ENCODE measurements at regions not wholly inside any gene's neighbourhood (a gene's known extent, or its start where the extent isn't known, plus 50 kb on each side); places are given as distances from the start of the nearest gene placed in this dataset.

GRCh38 chr5:2896371-2897275 lies 145.1 kb upstream of the IRX2 start:
- no peak for TF ChIP-seq CHD2 (IDR thresholded peaks at IDR 0.05; ENCODE audit: low read length, partially characterized antibody)
- TF ChIP-seq EP300 (IDR thresholded peaks at IDR 0.05; ENCODE audit: borderline replicate concordance in 1 of 2, low read depth in 1 of 2, low read length in 1 of 2), result no peak
- no peak for TF ChIP-seq CTCF (IDR thresholded peaks at IDR 0.05)
